ENCODE measurements at regions not wholly inside any gene's neighbourhood (a gene's known extent, or its start where the extent isn't known, plus 50 kb on each side); places are given as distances from the start of the nearest gene placed in this dataset.
"Not testable (repeated sequence)": the region's sequence is repeated elsewhere in the genome, so short reads cannot be mapped to it uniquely, and the experiment has no call there.

DNA sequence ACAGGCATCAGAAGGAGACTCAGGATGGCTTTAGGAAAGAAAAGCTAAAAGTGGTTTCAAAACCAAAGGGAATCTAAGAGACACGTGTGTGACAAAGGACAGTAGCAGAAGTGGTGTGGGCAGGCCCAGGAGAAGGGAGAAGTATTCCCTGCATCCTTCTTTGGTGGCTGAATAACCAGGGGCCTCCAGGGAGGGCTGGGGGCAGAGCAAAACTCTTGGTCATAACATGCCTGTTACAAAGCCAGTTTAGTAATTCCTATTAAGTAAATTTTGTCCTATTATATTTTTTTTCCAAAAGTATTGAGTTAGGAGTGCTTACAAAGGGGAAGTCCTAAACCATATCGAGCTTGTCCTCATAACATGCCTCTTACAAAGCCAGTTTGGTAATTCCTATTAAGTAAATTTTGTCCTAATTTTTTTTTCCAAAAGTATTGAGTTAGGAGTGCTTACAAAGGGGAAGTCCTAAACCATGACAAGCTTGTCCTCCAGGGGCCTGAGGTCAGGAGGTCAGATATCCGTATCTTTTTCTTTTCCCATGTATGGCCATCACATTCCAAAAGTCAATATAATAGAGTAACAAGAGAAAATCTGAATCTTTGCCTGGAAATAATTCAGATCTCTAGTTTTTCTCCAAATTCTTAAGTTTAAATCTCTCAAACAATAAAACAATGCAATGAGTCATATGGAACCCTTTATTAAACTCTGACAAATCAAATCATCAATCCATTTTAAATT lies 509.2 kb downstream of the LTN1 start:
- Histone ChIP-seq H3K9me3 (ENCODE audit: control insufficient read depth in 2 of 3, low read length in 3 of 3) (no peaks in the 10 kb centered on the region), H3K27me3 (ENCODE audit: control insufficient read depth in 2 of 2, insufficient read depth in 2 of 2, low read length in 2 of 2) (no peaks in the 10 kb centered on the region), H3K4me3 (ENCODE audit: low read length) (no peak overlapping the region), H3K27ac (ENCODE audit: low read depth, low read length) (no peak overlapping the region), H3K36me3 (ENCODE audit: control insufficient read depth in 2 of 3, insufficient read depth in 3 of 3, low read length in 3 of 3) (no peaks in the 10 kb centered on the region), H3K4me1 (ENCODE audit: control insufficient read depth in 2 of 2, insufficient read depth in 2 of 2, low read length in 2 of 2) (no peaks in the 10 kb centered on the region)
- intact Hi-C loops (cut with micrococcal nuclease) = no loop called here
- H3K27ac Mint-ChIP-seq = no peak overlapping the region
- no peak overlapping the region for H3K4me3 Mint-ChIP-seq
- ChIA-PET CTCF (no interaction called here), POLR2A (no interaction called here)
- DNase-seq (no peak), ATAC-seq (no peak)
- H3K27me3 Mint-ChIP-seq = peaks cover 0 to 2% (median 0%) of the 10 kb centered on the region in 5 donors
- H3K9me3 Mint-ChIP-seq = no peaks in the 10 kb centered on the region
- H3K4me1 Mint-ChIP-seq = no peaks in the 10 kb centered on the region
- no peaks in the 10 kb centered on the region for H3K36me3 Mint-ChIP-seq

DNA sequence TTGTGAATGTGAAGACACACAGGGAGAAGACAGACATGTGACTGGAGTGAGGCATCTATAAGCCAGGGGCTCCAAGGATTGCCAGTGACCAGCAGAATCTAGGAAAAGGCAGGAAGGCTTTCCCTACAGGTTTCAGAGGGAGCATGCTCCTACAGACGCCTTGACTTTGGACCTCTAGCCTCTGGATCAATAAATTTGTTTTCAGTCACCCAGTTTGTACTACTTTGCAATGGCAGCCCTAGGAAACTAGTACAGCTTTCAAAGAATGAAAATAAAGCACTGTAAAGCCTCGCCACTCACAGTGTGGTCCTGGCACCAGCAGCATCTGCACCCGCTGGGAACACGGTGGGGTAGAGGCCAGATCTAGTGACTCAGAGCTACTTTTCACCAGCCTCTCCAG lies 510.0 kb downstream of the LTN1 start:
- Mint-ChIP-seq H3K4me3 (no peak overlapping the region), H3K27me3 (peaks cover 0 to 6% (median 0%) of the 10 kb centered on the region in 5 donors), H3K4me1 (no peaks in the 10 kb centered on the region), H3K27ac (no peak overlapping the region), H3K9me3 (peaks cover 0 to under 1% (median 0%) of the 10 kb centered on the region in 11 donors), H3K36me3 (no peaks in the 10 kb centered on the region)
- intact Hi-C loops (cut with micrococcal nuclease) = no loop called here
- POLR2A ChIA-PET = no interaction called here
- no peaks in the 10 kb centered on the region for H3K9me3 ChIP-seq (ENCODE audit: control insufficient read depth in 2 of 3, low read length in 3 of 3)
- no peaks in the 10 kb centered on the region for H3K36me3 ChIP-seq (ENCODE audit: control insufficient read depth in 2 of 3, insufficient read depth in 3 of 3, low read length in 3 of 3)
- ATAC-seq (no peak), DNase-seq (no peak)
- CTCF ChIA-PET = interaction anchor here (0.6 kb wide), 1 partner anchor 1368 kb away, joined by 3 read pairs; no protein-coding TSS in a partner anchor
- no peaks in the 10 kb centered on the region for H3K27me3 ChIP-seq (ENCODE audit: control insufficient read depth in 2 of 2, insufficient read depth in 2 of 2, low read length in 2 of 2)
- H3K4me1 ChIP-seq (ENCODE audit: control insufficient read depth in 2 of 2, insufficient read depth in 2 of 2, low read length in 2 of 2) = no peaks in the 10 kb centered on the region
- no peak overlapping the region for H3K4me3 ChIP-seq (ENCODE audit: low read length)
- H3K27ac ChIP-seq (ENCODE audit: low read depth, low read length) = no peak overlapping the region

GRCh38 chr21:28480470-28480869 lies 512.2 kb downstream of the LTN1 start:
- ATAC-seq = no peak
- H3K9me3 ChIP-seq (ENCODE audit: control insufficient read depth in 2 of 3, low read length in 3 of 3) = no peaks in the 10 kb centered on the region
- Mint-ChIP-seq H3K4me3 (no peak overlapping the region), H3K9me3 (peaks cover 0 to 4% (median 0%) of the 10 kb centered on the region in 11 donors), H3K27me3 (peaks cover 0 to 6% (median 2%) of the 10 kb centered on the region in 5 donors), H3K4me1 (no peaks in the 10 kb centered on the region), H3K27ac (no peak overlapping the region), H3K36me3 (no peaks in the 10 kb centered on the region)
- H3K4me3 ChIP-seq (ENCODE audit: low read length) = no peak overlapping the region
- DNase-seq = no peak
- intact Hi-C loops (cut with micrococcal nuclease) = no loop called here
- H3K27me3 ChIP-seq (ENCODE audit: control insufficient read depth in 2 of 2, insufficient read depth in 2 of 2, low read length in 2 of 2) = no peaks in the 10 kb centered on the region
- H3K27ac ChIP-seq (ENCODE audit: low read depth, low read length) = no peak overlapping the region
- ChIA-PET POLR2A (no interaction called here), CTCF (no interaction called here)
- no peaks in the 10 kb centered on the region for H3K36me3 ChIP-seq (ENCODE audit: control insufficient read depth in 2 of 3, insufficient read depth in 3 of 3, low read length in 3 of 3)
- no peaks in the 10 kb centered on the region for H3K4me1 ChIP-seq (ENCODE audit: control insufficient read depth in 2 of 2, insufficient read depth in 2 of 2, low read length in 2 of 2)

GRCh38 chr21:28473530-28474220 lies 519.0 kb downstream of the LTN1 start:
- Mint-ChIP-seq H3K4me3 (no peak overlapping the region), H3K36me3 (no peaks in the 10 kb centered on the region), H3K9me3 (peaks cover 0 to 4% (median 0%) of the 10 kb centered on the region in 11 donors), H3K4me1 (no peaks in the 10 kb centered on the region), H3K27me3 (peaks cover 3 to 24% (median 15%) of the 10 kb centered on the region in 5 donors), H3K27ac (no peak overlapping the region)
- Histone ChIP-seq H3K4me3 (ENCODE audit: low read length) (no peak overlapping the region), H3K36me3 (ENCODE audit: control insufficient read depth in 2 of 3, insufficient read depth in 3 of 3, low read length in 3 of 3) (no peaks in the 10 kb centered on the region), H3K4me1 (ENCODE audit: control insufficient read depth in 2 of 2, insufficient read depth in 2 of 2, low read length in 2 of 2) (no peaks in the 10 kb centered on the region), H3K27ac (ENCODE audit: low read depth, low read length) (no peak overlapping the region), H3K27me3 (ENCODE audit: control insufficient read depth in 2 of 2, insufficient read depth in 2 of 2, low read length in 2 of 2) (no peaks in the 10 kb centered on the region), H3K9me3 (ENCODE audit: control insufficient read depth in 2 of 3, low read length in 3 of 3) (no peaks in the 10 kb centered on the region)
- intact Hi-C loops (cut with micrococcal nuclease) = no loop called here
- ATAC-seq = no peak
- ChIA-PET POLR2A (no interaction called here), CTCF (no interaction called here)
- DNase-seq = no peak

GRCh38 chr21:28472543-28472942 lies 520.1 kb downstream of the LTN1 start:
- H3K4me1 Mint-ChIP-seq, POLR2A ChIA-PET, H3K4me3 Mint-ChIP-seq: not testable (repeated sequence)

DNA sequence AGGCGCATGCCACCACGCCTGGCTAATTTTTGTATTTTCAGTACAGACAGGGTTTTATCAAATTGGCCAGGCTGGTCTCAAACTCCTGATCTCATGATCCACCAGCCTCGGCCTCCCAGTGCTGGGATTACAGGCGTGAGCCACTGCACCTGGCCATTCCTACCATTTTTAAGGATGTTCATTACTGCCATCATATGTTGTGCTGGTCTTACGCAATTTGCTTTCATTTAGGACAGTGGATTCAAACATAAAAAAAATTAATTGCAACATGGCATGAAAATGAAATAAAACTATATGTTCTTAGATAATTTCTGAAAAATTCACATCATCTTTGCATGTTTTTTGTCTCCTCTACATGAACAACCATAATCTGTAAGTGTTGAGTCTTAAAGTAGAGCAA lies 527.7 kb downstream of the LTN1 start:
- DNase-seq (no peak), ATAC-seq (no peak)
- peaks cover 0 to 3% (median 0%) of the 10 kb centered on the region in 11 donors for H3K9me3 Mint-ChIP-seq
- CTCF ChIA-PET = no interaction called here
- H3K27ac Mint-ChIP-seq = no peak overlapping the region
- H3K27me3 ChIP-seq (ENCODE audit: control insufficient read depth in 2 of 2, insufficient read depth in 2 of 2, low read length in 2 of 2) = no peaks in the 10 kb centered on the region
- no peaks in the 10 kb centered on the region for H3K9me3 ChIP-seq (ENCODE audit: control insufficient read depth in 2 of 3, low read length in 3 of 3)
- H3K4me3 Mint-ChIP-seq = no peak overlapping the region
- intact Hi-C loops (cut with micrococcal nuclease) = no loop called here
- POLR2A ChIA-PET = no interaction called here
- H3K4me3 ChIP-seq (ENCODE audit: low read length) = no peak overlapping the region
- H3K36me3 Mint-ChIP-seq = no peaks in the 10 kb centered on the region
- H3K27ac ChIP-seq (ENCODE audit: low read depth, low read length) = no peak overlapping the region
- H3K27me3 Mint-ChIP-seq = peaks cover 0 to 32% (median 16%) of the 10 kb centered on the region in 5 donors
- H3K4me1 ChIP-seq (ENCODE audit: control insufficient read depth in 2 of 2, insufficient read depth in 2 of 2, low read length in 2 of 2) = no peaks in the 10 kb centered on the region
- H3K36me3 ChIP-seq (ENCODE audit: control insufficient read depth in 2 of 3, insufficient read depth in 3 of 3, low read length in 3 of 3) = no peaks in the 10 kb centered on the region
- no peaks in the 10 kb centered on the region for H3K4me1 Mint-ChIP-seq

More at GRCh38 chr21:28472543-28472942, 520.1 kb downstream of the LTN1 start:
- DNase-seq; H3K36me3 ChIP-seq (ENCODE audit: control insufficient read depth in 2 of 3, insufficient read depth in 3 of 3, low read length in 3 of 3); H3K9me3 Mint-ChIP-seq; H3K4me3 ChIP-seq (ENCODE audit: low read length); H3K9me3 ChIP-seq (ENCODE audit: control insufficient read depth in 2 of 3, low read length in 3 of 3); H3K4me1 ChIP-seq (ENCODE audit: control insufficient read depth in 2 of 2, insufficient read depth in 2 of 2, low read length in 2 of 2); H3K27me3 ChIP-seq (ENCODE audit: control insufficient read depth in 2 of 2, insufficient read depth in 2 of 2, low read length in 2 of 2); H3K27ac Mint-ChIP-seq; ATAC-seq; H3K27ac ChIP-seq (ENCODE audit: low read depth, low read length); CTCF ChIA-PET; H3K36me3 Mint-ChIP-seq; intact Hi-C loops (cut with micrococcal nuclease): not testable (repeated sequence)
- H3K27me3 Mint-ChIP-seq = peaks cover 0 to 30% (median 20%) of the 10 kb centered on the region in 5 donors

GRCh38 chr21:28464095-28464494 lies 528.6 kb downstream of the LTN1 start:
- no peaks in the 10 kb centered on the region for H3K27me3 ChIP-seq (ENCODE audit: control insufficient read depth in 2 of 2, insufficient read depth in 2 of 2, low read length in 2 of 2)
- Mint-ChIP-seq H3K4me3 (no peak overlapping the region), H3K27me3 (peaks cover 0 to 29% (median 9%) of the 10 kb centered on the region in 5 donors), H3K27ac (no peak overlapping the region), H3K36me3 (no peaks in the 10 kb centered on the region), H3K4me1 (no peaks in the 10 kb centered on the region), H3K9me3 (peaks cover 0 to 3% (median 0%) of the 10 kb centered on the region in 11 donors)
- no peak overlapping the region for H3K4me3 ChIP-seq (ENCODE audit: low read length)
- POLR2A ChIA-PET = no interaction called here
- no peak overlapping the region for H3K27ac ChIP-seq (ENCODE audit: low read depth, low read length)
- ATAC-seq = no peak
- H3K9me3 ChIP-seq (ENCODE audit: control insufficient read depth in 2 of 3, low read length in 3 of 3) = no peaks in the 10 kb centered on the region
- CTCF ChIA-PET = no interaction called here
- intact Hi-C loops (cut with micrococcal nuclease) = no loop called here
- no peaks in the 10 kb centered on the region for H3K36me3 ChIP-seq (ENCODE audit: control insufficient read depth in 2 of 3, insufficient read depth in 3 of 3, low read length in 3 of 3)
- H3K4me1 ChIP-seq (ENCODE audit: control insufficient read depth in 2 of 2, insufficient read depth in 2 of 2, low read length in 2 of 2) = no peaks in the 10 kb centered on the region
- no peak for DNase-seq
